Tibial nerve (tissue), 4 donors: ENCODE measurements at regions not wholly inside any gene's neighbourhood (a gene's known extent, or its start where the extent isn't known, plus 50 kb on each side); places are given as distances from the start of the nearest gene placed in this dataset.

Experiments
- EP300 ChIP-seq, 2 donors: sonication (generic); formaldehyde crosslinking; IDR thresholded peaks; one replicate each; pipeline ENCODE4 v1.6.1; 2017; ENCODE audit warnings: antibody characterized with exemption in 2 of 2, mild to moderate bottlenecking in 1 of 2
- POLR2A ChIP-seq, 2 donors: fragments of 450-650 bp; IDR thresholded peaks; one replicate each; pipeline ENCODE4 v1.6.1; 2017; ENCODE audit warnings: antibody characterized with exemption in 2 of 2, mild to moderate bottlenecking in 2 of 2, moderate library complexity in 2 of 2
- TF ChIP-seq, protein P1 (sequence below), 5 experiments: fragments of 200-600 bp in 3 of 5; fragments of 450-650 bp in 2 of 5; sonication (generic) in 3 of 5; IDR thresholded peaks; one replicate each; pipeline ENCODE4 v1.5.1; 2016 to 2019; ENCODE audit warnings: antibody characterized with exemption in 5 of 5, mild to moderate bottlenecking in 3 of 5, moderate library complexity in 2 of 5

DNA sequence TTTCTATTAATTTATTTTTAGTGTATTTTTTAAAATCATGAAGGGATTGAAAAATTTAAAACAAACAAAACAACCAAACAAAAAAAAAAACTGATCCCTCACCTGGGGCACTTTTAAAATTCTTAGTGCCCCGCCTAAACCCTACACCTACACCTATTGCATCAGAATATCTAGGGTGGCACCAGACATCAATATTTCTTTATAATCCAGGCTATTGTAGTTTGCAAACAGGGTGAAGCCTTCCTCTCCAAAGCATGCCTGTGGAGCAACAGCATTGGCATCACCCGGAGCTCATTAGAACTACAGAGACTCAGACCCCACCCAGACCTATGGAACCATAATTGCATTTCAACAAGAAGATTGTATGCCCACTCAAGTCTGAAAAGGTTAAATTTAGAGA lies 54.9 kb upstream of the ACP3 start:
- TF ChIP-seq, protein P1, sequence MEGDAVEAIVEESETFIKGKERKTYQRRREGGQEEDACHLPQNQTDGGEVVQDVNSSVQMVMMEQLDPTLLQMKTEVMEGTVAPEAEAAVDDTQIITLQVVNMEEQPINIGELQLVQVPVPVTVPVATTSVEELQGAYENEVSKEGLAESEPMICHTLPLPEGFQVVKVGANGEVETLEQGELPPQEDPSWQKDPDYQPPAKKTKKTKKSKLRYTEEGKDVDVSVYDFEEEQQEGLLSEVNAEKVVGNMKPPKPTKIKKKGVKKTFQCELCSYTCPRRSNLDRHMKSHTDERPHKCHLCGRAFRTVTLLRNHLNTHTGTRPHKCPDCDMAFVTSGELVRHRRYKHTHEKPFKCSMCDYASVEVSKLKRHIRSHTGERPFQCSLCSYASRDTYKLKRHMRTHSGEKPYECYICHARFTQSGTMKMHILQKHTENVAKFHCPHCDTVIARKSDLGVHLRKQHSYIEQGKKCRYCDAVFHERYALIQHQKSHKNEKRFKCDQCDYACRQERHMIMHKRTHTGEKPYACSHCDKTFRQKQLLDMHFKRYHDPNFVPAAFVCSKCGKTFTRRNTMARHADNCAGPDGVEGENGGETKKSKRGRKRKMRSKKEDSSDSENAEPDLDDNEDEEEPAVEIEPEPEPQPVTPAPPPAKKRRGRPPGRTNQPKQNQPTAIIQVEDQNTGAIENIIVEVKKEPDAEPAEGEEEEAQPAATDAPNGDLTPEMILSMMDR (IDR thresholded peaks at IDR 0.05): no peak
- no peak for TF ChIP-seq EP300 (IDR thresholded peaks at IDR 0.05)
- no peak for TF ChIP-seq POLR2A (IDR thresholded peaks at IDR 0.05)
